ENCODE measurements at regions not wholly inside any gene's neighbourhood (a gene's known extent, or its start where the extent isn't known, plus 50 kb on each side); places are given as distances from the start of the nearest gene placed in this dataset.
"Not testable (repeated sequence)": the region's sequence is repeated elsewhere in the genome, so short reads cannot be mapped to it uniquely, and the experiment has no call there.

GRCh38 chr15:92800416-92801055 is 99.6 kb upstream of the CHD2 start:
- H3K4me3 ChIP-seq (ENCODE audit: low read length); H3K27ac ChIP-seq (ENCODE audit: low read depth, low read length); H3K27me3 ChIP-seq (ENCODE audit: control insufficient read depth, insufficient read depth, low read length); H3K36me3 ChIP-seq (ENCODE audit: control insufficient read depth, insufficient read depth, low read length); H3K4me1 ChIP-seq (ENCODE audit: control insufficient read depth, insufficient read depth, low read length); H3K9ac ChIP-seq (ENCODE audit: low read length): not testable (repeated sequence)

DNA sequence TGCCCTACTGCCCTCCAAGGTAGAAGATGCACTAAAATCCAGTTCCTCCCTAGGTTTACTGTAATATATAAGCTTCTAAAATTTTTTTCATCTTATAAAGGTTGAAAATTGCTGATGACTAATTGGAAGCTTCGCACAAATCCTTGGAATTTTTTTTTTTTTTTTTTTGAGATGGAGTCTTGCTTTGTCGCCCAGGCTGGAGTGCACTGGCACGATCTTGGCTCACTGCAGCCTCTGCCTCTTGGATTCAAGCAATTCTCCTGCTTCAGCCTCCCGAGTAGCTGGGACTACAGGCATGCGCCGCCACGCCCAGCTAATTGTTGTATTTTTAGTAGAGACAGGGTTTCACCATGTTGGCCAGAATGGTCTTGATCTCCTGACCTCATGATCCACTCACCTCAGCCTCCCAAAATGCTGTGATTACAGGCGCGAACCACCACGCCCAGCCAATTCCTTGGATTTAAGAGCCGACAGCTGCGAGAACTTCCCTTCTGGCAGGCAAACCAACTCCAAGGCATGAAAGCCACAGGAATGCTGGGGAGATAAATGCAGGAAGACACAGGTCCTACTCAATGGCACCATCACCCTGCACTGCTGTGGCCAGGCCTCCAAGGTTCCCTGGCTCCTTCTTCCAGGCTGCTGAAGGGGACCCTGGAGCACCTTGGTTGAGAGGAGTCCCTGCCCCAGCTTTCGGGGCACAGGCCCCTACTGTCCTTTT is 98.9 kb upstream of the CHD2 start:
- not testable (repeated sequence) for H3K27ac ChIP-seq (ENCODE audit: low read depth, low read length); H3K4me3 ChIP-seq (ENCODE audit: low read length); H3K9ac ChIP-seq (ENCODE audit: low read length); H3K27me3 ChIP-seq (ENCODE audit: control insufficient read depth, insufficient read depth, low read length); H3K36me3 ChIP-seq (ENCODE audit: control insufficient read depth, insufficient read depth, low read length); H3K4me1 ChIP-seq (ENCODE audit: control insufficient read depth, insufficient read depth, low read length)

DNA sequence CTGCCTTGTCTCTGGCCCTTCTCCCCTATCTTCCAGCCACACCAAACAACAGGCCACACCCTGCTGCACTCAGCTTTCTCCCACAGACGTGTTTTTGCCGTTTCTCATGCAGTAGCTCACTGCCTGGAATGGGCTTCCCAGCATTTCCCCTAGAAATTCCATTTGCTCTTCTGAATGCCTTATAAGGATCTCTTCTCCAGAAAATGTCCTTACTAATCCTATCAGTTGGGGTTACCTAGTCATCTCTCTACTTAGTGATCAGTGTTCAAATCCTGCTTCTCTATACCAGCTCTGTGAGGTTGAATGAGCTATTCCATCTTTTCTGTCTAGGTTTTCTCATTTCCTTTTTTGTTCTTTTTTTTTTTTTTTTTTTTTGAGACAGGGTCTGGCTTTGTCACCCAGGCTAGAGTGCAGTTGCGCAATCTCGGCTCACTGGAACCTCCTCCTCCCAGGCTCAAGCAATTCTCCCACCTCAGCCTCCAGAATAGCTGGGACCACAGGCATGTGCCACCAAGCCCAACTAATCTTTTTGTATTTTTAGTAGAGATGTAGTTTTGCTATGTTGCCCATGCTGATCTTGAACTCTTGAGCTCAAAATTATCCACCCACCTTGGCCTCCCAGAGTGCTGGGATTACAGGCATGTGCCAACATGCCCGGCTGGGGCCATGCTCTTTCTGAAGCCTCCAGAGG is 98.2 kb upstream of the CHD2 start:
- Histone ChIP-seq H3K27me3 (ENCODE audit: control insufficient read depth, insufficient read depth, low read length) (no peaks in the 10 kb centered on the region), H3K36me3 (ENCODE audit: control insufficient read depth, insufficient read depth, low read length) (no peaks in the 10 kb centered on the region), H3K4me3 (ENCODE audit: low read length) (no peak overlapping the region), H3K4me1 (ENCODE audit: control insufficient read depth, insufficient read depth, low read length) (peaks cover 6% of the 10 kb centered on the region), H3K27ac (ENCODE audit: low read depth, low read length) (no peak overlapping the region), H3K9ac (ENCODE audit: low read length) (no peak overlapping the region)

- H3K9ac ChIP-seq (ENCODE audit: low read length) = no peak overlapping the region
Observed at GRCh38 chr15:92803536-92803851, 96.6 kb upstream of the CHD2 start.

GRCh38 chr15:92803852-92804609 is 96.1 kb upstream of the CHD2 start:
- no peak overlapping the region for H3K9ac ChIP-seq (ENCODE audit: low read length)
- no peak overlapping the region for H3K4me3 ChIP-seq (ENCODE audit: low read length)
- peaks cover 6% of the 10 kb centered on the region for H3K4me1 ChIP-seq (ENCODE audit: control insufficient read depth, insufficient read depth, low read length)
- H3K27me3 ChIP-seq (ENCODE audit: control insufficient read depth, insufficient read depth, low read length) = no peaks in the 10 kb centered on the region
- peak overlapping the region; percentile 59 for H3K27ac ChIP-seq (ENCODE audit: low read depth, low read length)
- H3K36me3 ChIP-seq (ENCODE audit: control insufficient read depth, insufficient read depth, low read length) = no peaks in the 10 kb centered on the region

More at GRCh38 chr15:92803536-92803851, 96.6 kb upstream of the CHD2 start:
- Histone ChIP-seq H3K27ac (ENCODE audit: low read depth, low read length) (peak overlapping the region; percentile 59), H3K36me3 (ENCODE audit: control insufficient read depth, insufficient read depth, low read length) (no peaks in the 10 kb centered on the region), H3K4me1 (ENCODE audit: control insufficient read depth, insufficient read depth, low read length) (peaks cover 6% of the 10 kb centered on the region), H3K27me3 (ENCODE audit: control insufficient read depth, insufficient read depth, low read length) (no peaks in the 10 kb centered on the region), H3K4me3 (ENCODE audit: low read length) (no peak overlapping the region)

GRCh38 chr15:92804610-92804936 is 95.6 kb upstream of the CHD2 start:
- not testable (repeated sequence) for H3K27me3 ChIP-seq (ENCODE audit: control insufficient read depth, insufficient read depth, low read length); H3K4me1 ChIP-seq (ENCODE audit: control insufficient read depth, insufficient read depth, low read length); H3K4me3 ChIP-seq (ENCODE audit: low read length); H3K36me3 ChIP-seq (ENCODE audit: control insufficient read depth, insufficient read depth, low read length); H3K9ac ChIP-seq (ENCODE audit: low read length)
- peak overlapping the region; percentile 59 for H3K27ac ChIP-seq (ENCODE audit: low read depth, low read length)

- peak overlapping the region; percentile 59 for H3K27ac ChIP-seq (ENCODE audit: low read depth, low read length)
- no peaks in the 10 kb centered on the region for H3K27me3 ChIP-seq (ENCODE audit: control insufficient read depth, insufficient read depth, low read length)
- H3K36me3 ChIP-seq (ENCODE audit: control insufficient read depth, insufficient read depth, low read length) = no peaks in the 10 kb centered on the region
- H3K4me3 ChIP-seq (ENCODE audit: low read length) = no peak overlapping the region
- H3K4me1 ChIP-seq (ENCODE audit: control insufficient read depth, insufficient read depth, low read length) = peaks cover 7% of the 10 kb centered on the region
- H3K9ac ChIP-seq (ENCODE audit: low read length) = no peak overlapping the region
Observed at GRCh38 chr15:92805080-92805690, 94.9 kb upstream of the CHD2 start.

- not testable (repeated sequence) for H3K27ac ChIP-seq (ENCODE audit: low read depth, low read length); H3K9ac ChIP-seq (ENCODE audit: low read length); H3K4me3 ChIP-seq (ENCODE audit: low read length); H3K27me3 ChIP-seq (ENCODE audit: control insufficient read depth, insufficient read depth, low read length); H3K36me3 ChIP-seq (ENCODE audit: control insufficient read depth, insufficient read depth, low read length)
- peaks cover 13% of the 10 kb centered on the region for H3K4me1 ChIP-seq (ENCODE audit: control insufficient read depth, insufficient read depth, low read length)
Observed at GRCh38 chr15:92806171-92806570, 94.0 kb upstream of the CHD2 start.

GRCh38 chr15:92806763-92807162 is 93.4 kb upstream of the CHD2 start:
- H3K27me3 ChIP-seq (ENCODE audit: control insufficient read depth, insufficient read depth, low read length) = no peaks in the 10 kb centered on the region

DNA sequence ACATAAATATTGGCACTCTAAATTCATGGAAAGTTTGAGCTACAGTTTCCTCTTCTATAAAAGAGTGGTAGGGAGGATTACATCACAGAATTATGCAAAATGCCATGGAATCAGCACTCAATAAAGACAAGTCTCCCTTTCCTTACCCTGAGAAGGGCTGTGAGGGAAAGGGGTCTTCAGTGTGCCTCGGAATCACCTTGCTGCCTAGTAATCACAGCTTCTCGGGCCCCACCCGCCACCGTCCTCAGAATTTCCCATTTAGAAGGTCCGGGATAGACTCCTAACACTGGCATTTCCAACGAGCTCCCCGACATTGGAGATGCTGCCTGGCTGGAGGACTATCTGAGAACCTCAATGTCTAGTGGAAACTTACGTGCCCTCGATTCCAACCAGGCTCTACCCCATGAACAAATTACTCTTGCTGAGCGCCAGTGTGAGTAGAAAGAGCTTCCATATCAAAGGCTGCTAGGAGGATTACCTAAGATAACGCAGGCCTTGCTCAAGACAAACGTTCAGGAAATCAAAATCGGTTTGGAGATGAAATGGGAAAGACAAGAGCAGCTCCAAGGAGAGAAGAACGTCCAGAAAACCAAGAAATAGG is 92.1 kb upstream of the CHD2 start:
- Histone ChIP-seq H3K27ac (ENCODE audit: low read depth, low read length) (peak overlapping the region; percentile 99), H3K4me1 (ENCODE audit: control insufficient read depth, insufficient read depth, low read length) (peaks cover 12% of the 10 kb centered on the region), H3K9ac (ENCODE audit: low read length) (no peak overlapping the region)

More at GRCh38 chr15:92806763-92807162, 93.4 kb upstream of the CHD2 start:
- Histone ChIP-seq H3K4me3 (ENCODE audit: low read length) (no peak overlapping the region), H3K27ac (ENCODE audit: low read depth, low read length) (no peak overlapping the region), H3K9ac (ENCODE audit: low read length) (no peak overlapping the region), H3K4me1 (ENCODE audit: control insufficient read depth, insufficient read depth, low read length) (peaks cover 14% of the 10 kb centered on the region), H3K36me3 (ENCODE audit: control insufficient read depth, insufficient read depth, low read length) (no peaks in the 10 kb centered on the region)

DNA sequence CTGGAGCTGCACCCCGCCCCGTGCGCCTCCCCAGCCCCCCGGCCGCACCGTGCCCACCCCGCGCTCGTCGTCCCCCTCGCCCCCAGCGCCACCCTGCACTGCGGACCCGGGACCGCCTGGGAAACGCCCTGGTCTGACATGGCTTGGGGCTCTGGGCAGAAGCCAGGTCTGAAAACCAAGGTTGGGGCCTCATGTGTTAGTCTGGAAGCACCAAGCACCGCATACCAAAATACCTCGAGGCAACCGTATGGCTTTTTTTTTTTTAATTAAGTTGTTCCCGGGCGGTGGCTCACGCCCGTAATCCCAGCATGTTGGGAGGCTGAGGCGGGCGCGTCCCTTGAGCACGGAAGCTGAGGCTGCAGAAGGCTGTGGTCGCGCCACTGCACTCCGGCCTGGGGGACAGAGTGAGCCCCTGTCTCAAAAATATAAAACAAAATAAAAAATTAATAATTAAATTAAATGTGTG is 91.5 kb upstream of the CHD2 start:
- Histone ChIP-seq H3K27me3 (ENCODE audit: control insufficient read depth, insufficient read depth, low read length) (no peaks in the 10 kb centered on the region), H3K36me3 (ENCODE audit: control insufficient read depth, insufficient read depth, low read length) (no peaks in the 10 kb centered on the region), H3K27ac (ENCODE audit: low read depth, low read length) (peak overlapping the region; percentile 99), H3K4me3 (ENCODE audit: low read length) (peak overlapping the region; percentile 68), H3K9ac (ENCODE audit: low read length) (peak overlapping the region; percentile 45), H3K4me1 (ENCODE audit: control insufficient read depth, insufficient read depth, low read length) (peaks cover 12% of the 10 kb centered on the region)

More for the DNA sequence above, 92.1 kb upstream of the CHD2 start:
- H3K27me3 ChIP-seq (ENCODE audit: control insufficient read depth, insufficient read depth, low read length) = no peaks in the 10 kb centered on the region
- H3K36me3 ChIP-seq (ENCODE audit: control insufficient read depth, insufficient read depth, low read length) = no peaks in the 10 kb centered on the region
- H3K4me3 ChIP-seq (ENCODE audit: low read length) = peak overlapping the region; percentile 67

Data from rectal smooth muscle tissue (tissue), 1 donor.